Suprapubic skin (tissue), 4 donors: ENCODE measurements at regions not wholly inside any gene's neighbourhood (a gene's known extent, or its start where the extent isn't known, plus 50 kb on each side); places are given as distances from the start of the nearest gene placed in this dataset.

ENCODE experiments used
- DNase-seq, 2 donors: peaks; one replicate each; pipeline ENCODE4 v3.0.0-alpha.2; 2019; ENCODE audit warnings: low spot score in 2 of 2
- H3K27ac ChIP-seq: fragments of 200-600 bp; sonication (generic); one replicate; pipeline ENCODE4 v1.5.1; 2019
- H3K27me3 ChIP-seq: fragments of 200-600 bp; sonication (generic); one replicate; pipeline ENCODE4 v1.5.1; 2019
- H3K36me3 ChIP-seq: fragments of 200-600 bp; sonication (generic); one replicate; pipeline ENCODE4 v1.5.1; 2019
- H3K4me1 ChIP-seq: fragments of 200-600 bp; sonication (generic); one replicate; pipeline ENCODE4 v1.5.1; 2019
- H3K4me3 ChIP-seq: fragments of 200-600 bp; sonication (generic); one replicate; pipeline ENCODE4 v1.5.1; 2019; ENCODE audit warnings: mild to moderate bottlenecking
- H3K9me3 ChIP-seq: fragments of 200-600 bp; sonication (generic); one replicate; pipeline ENCODE4 v1.5.1; 2019
- EP300 ChIP-seq: sonication (generic); formaldehyde crosslinking; IDR thresholded peaks from one replicate; pipeline ENCODE4 v1.6.1; 2017; ENCODE audit warnings: antibody characterized with exemption
- POLR2A ChIP-seq, 2 donors: fragments of 450-650 bp; IDR thresholded peaks; one replicate each; pipeline ENCODE4 v1.6.1; 2017; ENCODE audit warnings: antibody characterized with exemption in 2 of 2, mild to moderate bottlenecking in 2 of 2, moderate library complexity in 2 of 2
- POLR2AphosphoS5 ChIP-seq, 3 donors: sonication (generic); formaldehyde crosslinking; IDR thresholded peaks; one replicate each; pipeline ENCODE4 v1.6.1; 2017; ENCODE audit warnings: antibody characterized with exemption in 3 of 3
- WGBS: methylation state at CpG from one replicate; pipeline ENCODE4 v1.1.5; 2018; 5-methylcytosine and 5-hydroxymethylcytosine counted together
- TF ChIP-seq, protein P1 (sequence below), 2 donors: fragments of 200-600 bp in 1 of 2; fragments of 450-650 bp in 1 of 2; sonication (generic) in 1 of 2; IDR thresholded peaks; one replicate each; pipeline ENCODE4 v1.5.1; 2016 to 2019; ENCODE audit warnings: antibody characterized with exemption in 2 of 2, mild to moderate bottlenecking in 1 of 2, moderate library complexity in 1 of 2

DNA sequence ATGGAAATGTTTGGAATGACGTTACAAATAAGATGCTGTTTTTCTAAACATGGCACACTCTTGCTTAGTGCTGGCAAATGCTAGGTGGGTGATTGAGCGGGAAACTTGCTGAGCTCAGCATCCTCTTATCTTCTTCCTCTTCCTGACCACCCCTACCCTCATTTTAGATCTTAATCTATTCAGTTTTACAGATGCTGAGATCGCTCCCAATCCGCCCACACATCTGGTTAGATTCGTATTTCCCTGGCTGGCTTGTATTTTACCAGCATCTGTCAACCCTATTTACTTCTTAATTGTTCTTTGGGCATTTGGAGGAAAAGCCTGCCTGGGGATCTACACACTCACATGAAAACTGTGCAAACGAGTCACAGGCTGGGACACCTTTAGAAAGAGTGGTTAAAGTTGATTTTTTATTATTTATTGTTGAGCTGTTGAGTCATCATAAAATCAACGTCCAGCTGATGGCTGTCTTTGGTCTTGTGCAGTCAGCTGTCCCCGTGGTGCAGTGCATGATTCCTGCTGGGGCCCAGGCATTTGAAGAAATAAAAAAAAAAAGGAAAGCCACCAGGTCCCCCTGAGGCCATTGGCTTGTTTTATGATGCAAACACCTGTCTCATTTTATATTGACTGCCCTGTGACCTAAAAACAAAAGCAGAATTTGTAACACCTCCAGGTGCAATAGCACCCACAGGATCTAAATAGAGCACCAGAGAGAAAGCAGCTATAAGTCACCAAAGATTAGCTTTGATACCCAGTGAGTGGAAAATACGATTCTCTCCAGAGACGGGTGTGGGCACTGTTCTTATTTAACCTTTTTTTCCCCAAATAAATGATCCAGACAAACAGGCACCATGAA is 258.6 kb downstream of the HS3ST3B1 start:
- no peak for TF ChIP-seq POLR2A (IDR thresholded peaks at IDR 0.05)
- TF ChIP-seq EP300 = no peak
- no peak for TF ChIP-seq POLR2AphosphoS5 (IDR thresholded peaks at IDR 0.05)
- TF ChIP-seq, protein P1, sequence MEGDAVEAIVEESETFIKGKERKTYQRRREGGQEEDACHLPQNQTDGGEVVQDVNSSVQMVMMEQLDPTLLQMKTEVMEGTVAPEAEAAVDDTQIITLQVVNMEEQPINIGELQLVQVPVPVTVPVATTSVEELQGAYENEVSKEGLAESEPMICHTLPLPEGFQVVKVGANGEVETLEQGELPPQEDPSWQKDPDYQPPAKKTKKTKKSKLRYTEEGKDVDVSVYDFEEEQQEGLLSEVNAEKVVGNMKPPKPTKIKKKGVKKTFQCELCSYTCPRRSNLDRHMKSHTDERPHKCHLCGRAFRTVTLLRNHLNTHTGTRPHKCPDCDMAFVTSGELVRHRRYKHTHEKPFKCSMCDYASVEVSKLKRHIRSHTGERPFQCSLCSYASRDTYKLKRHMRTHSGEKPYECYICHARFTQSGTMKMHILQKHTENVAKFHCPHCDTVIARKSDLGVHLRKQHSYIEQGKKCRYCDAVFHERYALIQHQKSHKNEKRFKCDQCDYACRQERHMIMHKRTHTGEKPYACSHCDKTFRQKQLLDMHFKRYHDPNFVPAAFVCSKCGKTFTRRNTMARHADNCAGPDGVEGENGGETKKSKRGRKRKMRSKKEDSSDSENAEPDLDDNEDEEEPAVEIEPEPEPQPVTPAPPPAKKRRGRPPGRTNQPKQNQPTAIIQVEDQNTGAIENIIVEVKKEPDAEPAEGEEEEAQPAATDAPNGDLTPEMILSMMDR (IDR thresholded peaks at IDR 0.05) = no peak
- 51% methylated on average over 10 of the region's 10 CpGs for WGBS
- DNase-seq = no peak
- Histone ChIP-seq H3K9me3 (no peaks in the 10 kb centered on the region), H3K4me1 (no peaks in the 10 kb centered on the region), H3K27me3 (no peaks in the 10 kb centered on the region), H3K27ac (no peak overlapping the region), H3K4me3 (no peak overlapping the region), H3K36me3 (no peaks in the 10 kb centered on the region)

DNA sequence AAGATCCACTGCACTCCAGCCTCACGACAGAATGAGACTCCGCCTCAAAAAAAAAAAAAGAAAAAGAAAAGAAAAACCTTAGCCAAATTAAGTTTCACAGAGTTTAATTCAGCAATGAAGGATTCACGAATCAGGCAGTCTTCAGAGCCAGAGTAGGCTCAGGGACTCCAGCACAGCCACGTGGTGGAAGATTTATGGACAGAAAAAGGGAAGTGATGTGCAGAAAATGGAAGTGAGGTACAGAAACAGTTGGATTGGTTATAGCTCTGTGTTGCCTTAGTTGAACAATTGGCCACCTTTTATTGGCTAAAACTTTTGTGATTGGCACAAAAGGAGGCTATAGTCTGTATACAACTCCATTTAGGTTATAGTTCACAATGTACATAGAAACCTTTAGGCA is 256.6 kb downstream of the HS3ST3B1 start:
- Histone ChIP-seq H3K4me3 (no peak overlapping the region), H3K4me1 (no peaks in the 10 kb centered on the region), H3K27me3 (no peaks in the 10 kb centered on the region), H3K27ac (no peak overlapping the region), H3K9me3 (no peaks in the 10 kb centered on the region), H3K36me3 (no peaks in the 10 kb centered on the region)
- WGBS = 33% methylated on average over 4 of the region's 4 CpGs
- DNase-seq = no peak
- TF ChIP-seq POLR2AphosphoS5 (IDR thresholded peaks at IDR 0.05) (no peak), POLR2A (IDR thresholded peaks at IDR 0.05) (no peak), EP300 (no peak)
- TF ChIP-seq, protein P1 (IDR thresholded peaks at IDR 0.05) = no peak

DNA sequence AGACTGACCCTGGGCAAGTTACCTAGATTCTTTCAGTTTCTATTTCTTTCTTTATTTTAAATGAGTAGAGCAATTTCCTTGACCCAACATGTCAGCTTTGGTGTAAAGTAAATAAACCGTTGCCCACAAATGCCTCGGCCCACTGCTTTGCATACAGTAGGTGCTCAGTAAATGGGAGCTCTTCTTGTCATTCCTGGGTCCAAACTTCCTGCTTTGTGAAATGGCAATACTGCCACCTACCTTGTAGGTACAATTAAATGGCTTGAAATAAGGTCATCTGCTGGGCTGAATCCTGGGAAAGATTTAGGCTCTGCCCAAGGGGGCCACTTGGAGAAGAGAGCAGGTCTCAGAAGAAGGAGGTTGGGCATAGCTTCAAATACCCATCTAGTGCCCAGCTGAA is 253.0 kb downstream of the HS3ST3B1 start:
- no peak overlapping the region for H3K27ac ChIP-seq
- no peaks in the 10 kb centered on the region for H3K27me3 ChIP-seq
- DNase-seq = no peak
- no peak overlapping the region for H3K4me3 ChIP-seq
- H3K4me1 ChIP-seq = no peaks in the 10 kb centered on the region
- no peaks in the 10 kb centered on the region for H3K36me3 ChIP-seq
- 90% methylated on average over 2 of the region's 2 CpGs for WGBS
- no peaks in the 10 kb centered on the region for H3K9me3 ChIP-seq
- TF ChIP-seq POLR2A (IDR thresholded peaks at IDR 0.05) = no peak
- TF ChIP-seq POLR2AphosphoS5 (IDR thresholded peaks at IDR 0.05) = no peak
- no peak for TF ChIP-seq EP300
- TF ChIP-seq, protein P1 (IDR thresholded peaks at IDR 0.05) = no peak

DNA sequence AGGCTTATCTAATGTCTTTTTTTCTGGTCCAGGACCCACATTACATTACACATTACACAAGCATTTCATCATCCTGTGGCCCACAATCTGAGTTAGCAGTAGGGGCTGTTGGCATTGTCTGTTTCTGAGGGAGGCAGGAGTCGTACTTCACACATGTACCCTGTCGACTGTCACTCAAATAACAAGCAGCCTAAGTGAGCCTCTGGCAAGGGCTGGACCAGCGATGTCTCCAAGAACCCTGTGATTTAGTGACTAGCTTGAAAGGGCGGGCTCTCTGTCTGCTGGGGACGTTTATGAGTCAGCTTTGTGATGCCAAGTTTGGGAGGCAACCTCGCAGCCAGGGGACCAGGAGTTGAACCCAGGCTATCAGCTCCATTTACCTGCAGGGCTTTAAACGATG is 251.4 kb downstream of the HS3ST3B1 start:
- Histone ChIP-seq H3K27me3 (no peaks in the 10 kb centered on the region), H3K9me3 (no peaks in the 10 kb centered on the region), H3K27ac (no peak overlapping the region), H3K4me1 (no peaks in the 10 kb centered on the region), H3K4me3 (no peak overlapping the region), H3K36me3 (no peaks in the 10 kb centered on the region)
- 44% methylated on average over 7 of the region's 7 CpGs for WGBS
- TF ChIP-seq POLR2AphosphoS5 (IDR thresholded peaks at IDR 0.05) (no peak), POLR2A (IDR thresholded peaks at IDR 0.05) (no peak), EP300 (no peak)
- TF ChIP-seq, protein P1 (IDR thresholded peaks at IDR 0.05) = no peak
- DNase-seq = no peak

DNA sequence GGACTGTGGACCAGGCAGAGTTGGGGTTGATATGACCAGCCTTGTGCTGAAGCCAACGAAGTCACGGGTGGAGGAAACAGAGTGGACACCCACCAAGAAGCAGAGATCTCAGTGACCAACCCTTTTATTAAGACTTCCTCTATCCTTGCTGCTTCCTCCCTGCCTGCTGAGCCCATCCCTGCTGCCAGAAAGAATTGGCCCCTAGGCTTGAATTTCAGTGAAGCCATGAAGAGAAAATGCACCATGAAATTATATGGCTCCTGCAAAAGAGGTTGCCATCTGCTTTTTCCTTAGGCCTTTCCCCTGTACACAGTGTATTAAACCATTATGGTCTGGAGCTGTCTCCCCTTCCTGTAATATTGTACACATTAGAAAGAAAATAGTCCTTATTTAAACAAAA is 246.7 kb downstream of the HS3ST3B1 start:
- Histone ChIP-seq H3K4me1 (no peaks in the 10 kb centered on the region), H3K4me3 (no peak overlapping the region), H3K36me3 (no peaks in the 10 kb centered on the region), H3K9me3 (no peaks in the 10 kb centered on the region), H3K27ac (no peak overlapping the region), H3K27me3 (no peaks in the 10 kb centered on the region)
- DNase-seq = no peak
- 91% methylated on average over 2 of the region's 2 CpGs for whole genome bisulfite sequencing
- TF ChIP-seq, protein P1 (IDR thresholded peaks at IDR 0.05) = no peak
- TF ChIP-seq EP300 = no peak
- TF ChIP-seq POLR2A (IDR thresholded peaks at IDR 0.05) = no peak
- TF ChIP-seq POLR2AphosphoS5 (IDR thresholded peaks at IDR 0.05) = no peak
